HCT116 (cell line): ENCODE measurements at regions not wholly inside any gene's neighbourhood (a gene's known extent, or its start where the extent isn't known, plus 50 kb on each side); places are given as distances from the start of the nearest gene placed in this dataset.

ENCODE experiments used
- ATAC-seq: fragments of 200-7000 bp; cut with Tn5 transposase; 2 replicates; pipeline ENCODE4 v1.9.1; 2020; ENCODE audit warnings: mild to moderate bottlenecking, moderate library complexity
- BruUV-seq: library from RNA; stranded (reverse); fragments of 400-500 nt; replicated peaks from 2 replicates; lab custom pipeline; 2021; lab: Mats Ljungman, UMichigan
- CTCF ChIA-PET: fragments of 300-600 bp; sonication (Branson Sonifier 250); formaldehyde crosslinking; loops from one replicate; lab custom pipeline; 2021; ENCODE audit warnings: antibody characterized with exemption; lab: Charles Lee
- POLR2A ChIA-PET: fragments of 300-600, 350-600 bp; sonication (Branson Sonifier 250); formaldehyde crosslinking; loops from one replicate; lab custom pipeline; 2021; ENCODE audit warnings: antibody characterized with exemption; lab: Charles Lee
- RAD21 ChIA-PET, 2 experiments: fragments of 300-600 bp; sonication (Branson Sonifier 250); formaldehyde crosslinking; loops; one replicate each; lab custom pipeline; 2023; ENCODE audit warnings: low total read pairs in 2 of 2; ENCODE audit not compliant: uncharacterized antibody in 2 of 2, unreplicated experiment in 2 of 2, low non-redundant PET in 1 of 2; lab: Charles Lee
- DNase-seq: peaks from one replicate; pipeline ENCODE4 v3.0.0-alpha.2; 2010; ENCODE audit warnings: low read depth, low spot score
- H2AFZ ChIP-seq: fragments of 200-600 bp; shearing (Covaris generic), sonication (generic); 2 replicates; pipeline ENCODE4 v1.6.1; 2017; ENCODE audit warnings: low read depth, mixed run types, mixed read lengths, antibody characterized with exemption, low read length; ENCODE audit not compliant: poor library complexity, severe bottlenecking
- H3K27ac ChIP-seq: 2 replicates; pipeline ENCODE4 v1.5.1; 2012; ENCODE audit warnings: low read depth, low read length
- H3K27me3 ChIP-seq: fragments of 200-600 bp; sonication (generic); 2 replicates; pipeline ENCODE4 v1.6.1; 2016; ENCODE audit warnings: mixed run types, low read length, mixed read lengths; ENCODE audit not compliant: insufficient read depth
- H3K36me3 ChIP-seq, 2 experiments: fragments of 200-500 bp in 1 of 2; fragments of 200-600 bp in 1 of 2; sonication (Bioruptor generic) in 1 of 2; sonication (generic) in 1 of 2; 2 replicates each; pipeline versions ENCODE4 v1.5.1 to v1.6.1; 2014 to 2016; ENCODE audit warnings: low read length in 2 of 2, inconsistent platforms in 1 of 2, mixed read lengths in 1 of 2, mixed run types in 1 of 2; ENCODE audit not compliant: insufficient read depth in 2 of 2, control insufficient read depth in 1 of 2
- H3K4me1 ChIP-seq, 2 experiments: fragments of 200-600 bp in 1 of 2; sonication (generic) in 1 of 2; 2 replicates each; pipeline versions ENCODE4 v1.5.1 to v1.6.1; 2012 to 2017; ENCODE audit warnings: low read length in 2 of 2, inconsistent platforms in 1 of 2, mild to moderate bottlenecking in 1 of 2, mixed read lengths in 1 of 2, mixed run types in 1 of 2, moderate library complexity in 1 of 2; ENCODE audit not compliant: insufficient read depth in 2 of 2, control insufficient read depth in 1 of 2
- H3K4me2 ChIP-seq: fragments of 200-600 bp; sonication (generic); 2 replicates; pipeline ENCODE4 v1.6.1; 2017; ENCODE audit warnings: mixed run types, low read length, mixed read lengths
- H3K4me3 ChIP-seq, 2 experiments: fragments of 200-600 bp in 1 of 2; sonication (generic) in 1 of 2; replicated peaks in 1 of 2; 2 replicates each; pipeline ENCODE4 v1.5.1; 2011 to 2016; ENCODE audit warnings: low read length in 2 of 2, control low read depth in 1 of 2, low read depth in 1 of 2, mild to moderate bottlenecking in 1 of 2, mixed read lengths in 1 of 2, mixed run types in 1 of 2
- H3K79me2 ChIP-seq: fragments of 200-600 bp; sonication (generic); 2 replicates; pipeline ENCODE4 v1.6.1; 2017; ENCODE audit warnings: mild to moderate bottlenecking, mixed run types, low read length, moderate library complexity, mixed read lengths; ENCODE audit not compliant: insufficient read depth
- H3K9ac ChIP-seq: fragments of 200-600 bp; sonication (generic); 2 replicates; pipeline ENCODE4 v1.6.1; 2016; ENCODE audit warnings: low read length, mixed read lengths
- H3K9me2 ChIP-seq: fragments of 200-600 bp; sonication (generic), shearing (Covaris generic); 2 replicates; pipeline ENCODE4 v1.6.1; 2017; ENCODE audit warnings: mixed run types, mild to moderate bottlenecking, moderate library complexity; ENCODE audit not compliant: insufficient read depth
- H3K9me3 ChIP-seq, 2 experiments: fragments of 200-500 bp in 1 of 2; fragments of 200-600 bp in 1 of 2; sonication (Bioruptor generic) in 1 of 2; sonication (generic) in 1 of 2; 2 replicates each; pipeline ENCODE4 v1.6.1; 2014 to 2017; ENCODE audit warnings: low read length in 2 of 2, mixed read lengths in 2 of 2, inconsistent platforms in 1 of 2, low read depth in 1 of 2, mild to moderate bottlenecking in 1 of 2, mixed run types in 1 of 2, moderate library complexity in 1 of 2; ENCODE audit not compliant: control insufficient read depth in 1 of 2, insufficient read depth in 1 of 2
- H4K20me1 ChIP-seq: fragments of 200-600 bp; sonication (generic), shearing (Covaris generic); 2 replicates; pipeline ENCODE4 v1.6.1; 2017; ENCODE audit warnings: mixed run types, mild to moderate bottlenecking, moderate library complexity; ENCODE audit not compliant: insufficient read depth
- CBX3 ChIP-seq: IDR thresholded peaks from 2 replicates; pipeline ENCODE4 v1.6.1; 2012; ENCODE audit warnings: low read depth
- CEBPB ChIP-seq: IDR thresholded peaks from 2 replicates; pipeline ENCODE4 v1.6.1; 2012; ENCODE audit warnings: low read depth
- EZH2 ChIP-seq: fragments of 200-600 bp; sonication (generic); IDR thresholded peaks from 2 replicates; pipeline ENCODE4 v1.6.1; 2017; ENCODE audit warnings: antibody characterized with exemption, mixed run types
- FOSL1 ChIP-seq: IDR thresholded peaks from 2 replicates; pipeline ENCODE4 v1.6.1; 2012; ENCODE audit warnings: low read depth
- JUND ChIP-seq: IDR thresholded peaks from 2 replicates; pipeline ENCODE4 v1.6.1; 2012
- RAD21 ChIP-seq: IDR thresholded peaks from 2 replicates; pipeline ENCODE4 v1.6.1; 2012; ENCODE audit warnings: low read depth, mild to moderate bottlenecking
- SIN3A ChIP-seq: IDR thresholded peaks from 2 replicates; pipeline ENCODE4 v1.6.1; 2012; ENCODE audit warnings: low read depth
- SRF ChIP-seq: IDR thresholded peaks from 2 replicates; pipeline ENCODE4 v1.6.1; 2012; ENCODE audit warnings: low read depth
- TCF7L2 ChIP-seq: IDR thresholded peaks from 2 replicates; pipeline ENCODE4 v1.7.0; 2011; ENCODE audit warnings: borderline replicate concordance, inconsistent platforms; ENCODE audit not compliant: insufficient read depth, insufficient read length; ENCODE audit errors: extremely low read depth
- YY1 ChIP-seq: IDR thresholded peaks from 2 replicates; pipeline ENCODE4 v1.6.1; 2011; ENCODE audit warnings: low read length, low read depth, moderate library complexity, mild to moderate bottlenecking; ENCODE audit not compliant: insufficient replicate concordance; ENCODE audit errors: extremely low read depth
- ZFX ChIP-seq: fragments of 450-650 bp; IDR thresholded peaks from 2 replicates; pipeline ENCODE4 v1.6.1; 2017
- ZNF274 ChIP-seq: fragments of 200-500 bp; sonication (Bioruptor generic); IDR thresholded peaks from 2 replicates; pipeline ENCODE4 v1.6.1; 2014; ENCODE audit warnings: mild to moderate bottlenecking, low read depth, low read length, inconsistent platforms
- intact Hi-C: fragments of 100-400 bp; cut with micrococcal nuclease; formaldehyde crosslinking; loops from 2 replicates; pipeline ENCODE4 v1.10.0; 2022
- TF ChIP-seq, protein P1 (sequence below): IDR thresholded peaks from 2 replicates; pipeline ENCODE4 v1.6.1; 2011; ENCODE audit warnings: mild to moderate bottlenecking, low read length, moderate library complexity; ENCODE audit not compliant: insufficient replicate concordance; ENCODE audit errors: extremely low read depth
- TF ChIP-seq, protein P2 (sequence below), 3 experiments: fragments of 200-600 bp in 1 of 3; sonication (generic) in 1 of 3; IDR thresholded peaks in 2 of 3; conservative IDR thresholded peaks in 1 of 3; 2 replicates each; pipeline ENCODE4 v1.5.1; 2012 to 2017; ENCODE audit warnings: low read depth in 2 of 3, low read length in 2 of 3, antibody characterized with exemption in 1 of 3, borderline replicate concordance in 1 of 3, control low read depth in 1 of 3, mild to moderate bottlenecking in 1 of 3, mixed read lengths in 1 of 3, mixed run types in 1 of 3, moderate library complexity in 1 of 3; ENCODE audit not compliant: insufficient read depth in 1 of 3
- TF ChIP-seq, protein P3 (sequence below): IDR thresholded peaks from 2 replicates; pipeline ENCODE4 v1.6.1; 2012
- TF ChIP-seq, protein P4 (sequence below): IDR thresholded peaks from 2 replicates; pipeline ENCODE4 v1.6.1; 2012; ENCODE audit warnings: low read depth
- TF ChIP-seq, protein P5 (sequence below): IDR thresholded peaks from 2 replicates; pipeline ENCODE4 v1.6.1; 2012

DNA sequence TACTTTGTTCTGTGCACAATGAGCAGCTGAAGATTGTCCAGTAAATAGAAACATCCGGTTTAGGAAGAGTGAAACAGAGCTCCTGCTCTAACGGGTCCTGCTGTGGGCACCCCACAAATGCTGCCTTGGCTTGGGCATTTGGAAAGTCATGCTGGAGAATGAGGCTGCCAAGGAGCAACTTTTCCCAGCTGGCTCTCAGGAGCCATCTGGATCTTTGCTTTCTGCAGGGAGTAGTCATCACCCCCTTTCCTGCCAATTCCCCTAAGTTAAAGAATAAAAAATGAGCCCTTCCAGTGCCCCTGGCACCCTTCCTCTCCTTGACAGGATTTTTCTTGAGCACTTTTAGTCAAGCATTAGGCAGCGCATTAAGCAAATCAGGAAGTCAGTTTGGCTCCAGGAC lies 90.0 kb downstream of the FAM43A start:
- Histone ChIP-seq H3K36me3 (no peaks in the 10 kb centered on the region), H3K79me2 (no peaks in the 10 kb centered on the region), H3K9me3 (no peaks in the 10 kb centered on the region), H4K20me1 (no peaks in the 10 kb centered on the region), H2AFZ (no peak overlapping the region), H3K27me3 (no peaks in the 10 kb centered on the region), H3K9me2 (no peaks in the 10 kb centered on the region), H3K4me2 (no peak overlapping the region), H3K9ac (no peak overlapping the region), H3K4me1 (peaks cover 0 to 10% of the 10 kb centered on the region in 2 experiments; a peak in 2 of 4 replicates), H3K4me3 (no peak overlapping the region), H3K27ac (no peak overlapping the region)
- ATAC-seq (no peak), DNase-seq (no peak)
- intact Hi-C loops: no loop called here
- TF ChIP-seq, protein P1, sequence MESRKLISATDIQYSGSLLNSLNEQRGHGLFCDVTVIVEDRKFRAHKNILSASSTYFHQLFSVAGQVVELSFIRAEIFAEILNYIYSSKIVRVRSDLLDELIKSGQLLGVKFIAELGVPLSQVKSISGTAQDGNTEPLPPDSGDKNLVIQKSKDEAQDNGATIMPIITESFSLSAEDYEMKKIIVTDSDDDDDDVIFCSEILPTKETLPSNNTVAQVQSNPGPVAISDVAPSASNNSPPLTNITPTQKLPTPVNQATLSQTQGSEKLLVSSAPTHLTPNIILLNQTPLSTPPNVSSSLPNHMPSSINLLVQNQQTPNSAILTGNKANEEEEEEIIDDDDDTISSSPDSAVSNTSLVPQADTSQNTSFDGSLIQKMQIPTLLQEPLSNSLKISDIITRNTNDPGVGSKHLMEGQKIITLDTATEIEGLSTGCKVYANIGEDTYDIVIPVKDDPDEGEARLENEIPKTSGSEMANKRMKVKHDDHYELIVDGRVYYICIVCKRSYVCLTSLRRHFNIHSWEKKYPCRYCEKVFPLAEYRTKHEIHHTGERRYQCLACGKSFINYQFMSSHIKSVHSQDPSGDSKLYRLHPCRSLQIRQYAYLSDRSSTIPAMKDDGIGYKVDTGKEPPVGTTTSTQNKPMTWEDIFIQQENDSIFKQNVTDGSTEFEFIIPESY: no peak
- TF ChIP-seq, protein P2, sequence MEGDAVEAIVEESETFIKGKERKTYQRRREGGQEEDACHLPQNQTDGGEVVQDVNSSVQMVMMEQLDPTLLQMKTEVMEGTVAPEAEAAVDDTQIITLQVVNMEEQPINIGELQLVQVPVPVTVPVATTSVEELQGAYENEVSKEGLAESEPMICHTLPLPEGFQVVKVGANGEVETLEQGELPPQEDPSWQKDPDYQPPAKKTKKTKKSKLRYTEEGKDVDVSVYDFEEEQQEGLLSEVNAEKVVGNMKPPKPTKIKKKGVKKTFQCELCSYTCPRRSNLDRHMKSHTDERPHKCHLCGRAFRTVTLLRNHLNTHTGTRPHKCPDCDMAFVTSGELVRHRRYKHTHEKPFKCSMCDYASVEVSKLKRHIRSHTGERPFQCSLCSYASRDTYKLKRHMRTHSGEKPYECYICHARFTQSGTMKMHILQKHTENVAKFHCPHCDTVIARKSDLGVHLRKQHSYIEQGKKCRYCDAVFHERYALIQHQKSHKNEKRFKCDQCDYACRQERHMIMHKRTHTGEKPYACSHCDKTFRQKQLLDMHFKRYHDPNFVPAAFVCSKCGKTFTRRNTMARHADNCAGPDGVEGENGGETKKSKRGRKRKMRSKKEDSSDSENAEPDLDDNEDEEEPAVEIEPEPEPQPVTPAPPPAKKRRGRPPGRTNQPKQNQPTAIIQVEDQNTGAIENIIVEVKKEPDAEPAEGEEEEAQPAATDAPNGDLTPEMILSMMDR (IDR thresholded peaks at IDR 0.05 in 2 of 3, conservative IDR thresholded peaks at IDR 0.05 in 1 of 3; ENCODE audit: borderline replicate concordance in 1 of 3, insufficient read depth in 1 of 3, low read depth in 2 of 3, low read length in 2 of 3): no peak
- TF ChIP-seq, protein P3, sequence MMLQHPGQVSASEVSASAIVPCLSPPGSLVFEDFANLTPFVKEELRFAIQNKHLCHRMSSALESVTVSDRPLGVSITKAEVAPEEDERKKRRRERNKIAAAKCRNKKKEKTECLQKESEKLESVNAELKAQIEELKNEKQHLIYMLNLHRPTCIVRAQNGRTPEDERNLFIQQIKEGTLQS: no peak
- no peak for TF ChIP-seq ZFX
- no peak for TF ChIP-seq FOSL1
- no peak for TF ChIP-seq CEBPB
- no peak for TF ChIP-seq RAD21
- TF ChIP-seq SIN3A: no peak
- TF ChIP-seq, protein P4, sequence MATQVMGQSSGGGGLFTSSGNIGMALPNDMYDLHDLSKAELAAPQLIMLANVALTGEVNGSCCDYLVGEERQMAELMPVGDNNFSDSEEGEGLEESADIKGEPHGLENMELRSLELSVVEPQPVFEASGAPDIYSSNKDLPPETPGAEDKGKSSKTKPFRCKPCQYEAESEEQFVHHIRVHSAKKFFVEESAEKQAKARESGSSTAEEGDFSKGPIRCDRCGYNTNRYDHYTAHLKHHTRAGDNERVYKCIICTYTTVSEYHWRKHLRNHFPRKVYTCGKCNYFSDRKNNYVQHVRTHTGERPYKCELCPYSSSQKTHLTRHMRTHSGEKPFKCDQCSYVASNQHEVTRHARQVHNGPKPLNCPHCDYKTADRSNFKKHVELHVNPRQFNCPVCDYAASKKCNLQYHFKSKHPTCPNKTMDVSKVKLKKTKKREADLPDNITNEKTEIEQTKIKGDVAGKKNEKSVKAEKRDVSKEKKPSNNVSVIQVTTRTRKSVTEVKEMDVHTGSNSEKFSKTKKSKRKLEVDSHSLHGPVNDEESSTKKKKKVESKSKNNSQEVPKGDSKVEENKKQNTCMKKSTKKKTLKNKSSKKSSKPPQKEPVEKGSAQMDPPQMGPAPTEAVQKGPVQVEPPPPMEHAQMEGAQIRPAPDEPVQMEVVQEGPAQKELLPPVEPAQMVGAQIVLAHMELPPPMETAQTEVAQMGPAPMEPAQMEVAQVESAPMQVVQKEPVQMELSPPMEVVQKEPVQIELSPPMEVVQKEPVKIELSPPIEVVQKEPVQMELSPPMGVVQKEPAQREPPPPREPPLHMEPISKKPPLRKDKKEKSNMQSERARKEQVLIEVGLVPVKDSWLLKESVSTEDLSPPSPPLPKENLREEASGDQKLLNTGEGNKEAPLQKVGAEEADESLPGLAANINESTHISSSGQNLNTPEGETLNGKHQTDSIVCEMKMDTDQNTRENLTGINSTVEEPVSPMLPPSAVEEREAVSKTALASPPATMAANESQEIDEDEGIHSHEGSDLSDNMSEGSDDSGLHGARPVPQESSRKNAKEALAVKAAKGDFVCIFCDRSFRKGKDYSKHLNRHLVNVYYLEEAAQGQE: no peak
- no peak for TF ChIP-seq EZH2
- TF ChIP-seq SRF: no peak
- TF ChIP-seq, protein P5, sequence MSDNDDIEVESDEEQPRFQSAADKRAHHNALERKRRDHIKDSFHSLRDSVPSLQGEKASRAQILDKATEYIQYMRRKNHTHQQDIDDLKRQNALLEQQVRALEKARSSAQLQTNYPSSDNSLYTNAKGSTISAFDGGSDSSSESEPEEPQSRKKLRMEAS: no peak
- TF ChIP-seq CBX3: no peak
- no peak for TF ChIP-seq ZNF274
- no peak for TF ChIP-seq JUND
- TF ChIP-seq TCF7L2: no peak
- TF ChIP-seq YY1: no peak
- ChIA-PET RAD21 (no interaction called here), CTCF (no interaction called here), POLR2A (no interaction called here)
- no TSS peak for BruUV-seq
